ENCODE measurements at regions not wholly inside any gene's neighbourhood (a gene's known extent, or its start where the extent isn't known, plus 50 kb on each side); places are given as distances from the start of the nearest gene placed in this dataset.
"Not testable (repeated sequence)": the region's sequence is repeated elsewhere in the genome, so short reads cannot be mapped to it uniquely, and the experiment has no call there.

DNA sequence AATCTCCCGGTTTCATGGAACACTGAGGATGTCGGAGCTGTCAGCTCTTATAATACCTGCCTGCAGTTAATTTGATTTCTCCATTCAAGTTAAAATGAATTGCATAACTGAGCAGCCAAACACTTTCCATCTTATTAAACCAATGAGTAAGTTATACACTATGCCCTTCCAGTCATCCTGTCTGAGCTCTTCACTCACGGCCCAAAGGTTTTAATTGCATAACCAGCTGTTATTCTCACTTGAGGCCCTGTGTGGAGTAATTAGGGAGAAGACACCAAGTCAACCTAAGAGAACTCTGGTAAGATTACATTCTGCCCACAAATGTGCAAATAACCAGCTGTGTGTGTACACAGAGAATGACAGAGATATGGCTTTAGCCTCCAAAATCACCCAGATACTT is 303.5 kb downstream of the TBC1D4 start:
- H3K4me1 ChIP-seq (ENCODE audit: control insufficient read depth in 1 of 2, insufficient read depth in 2 of 2, low read depth in 1 of 2, low read length in 1 of 2) = no peaks in the 10 kb centered on the region; a peak in 1 of 4 replicates
- no peaks in the 10 kb centered on the region for H3K9me3 ChIP-seq
- WGBS (ENCODE audit: low lambda C conversion rate) = 72% methylated on average over 3 of the region's 3 CpGs
- no peak overlapping the region for H3K4me2 ChIP-seq
- no peak overlapping the region for H3K4me3 ChIP-seq (ENCODE audit: low read depth in 2 of 2, low read length in 1 of 2)
- no peaks in the 10 kb centered on the region for H3K36me3 ChIP-seq (replicated peaks in 1 of 2; ENCODE audit: control insufficient read depth in 1 of 2, insufficient read depth in 2 of 2, low read length in 1 of 2)
- no peak for DNase-seq
- H3F3A ChIP-seq (replicated peaks; ENCODE audit: insufficient read depth) = peaks cover 14% of the 10 kb centered on the region
- no peaks in the 10 kb centered on the region for H4K20me1 ChIP-seq (ENCODE audit: insufficient read depth)
- H3K9me2 ChIP-seq = no peaks in the 10 kb centered on the region
- CTCF ChIA-PET = interaction anchor here (1.5 to 1.6 kb wide), 2 partner anchors 8 to 23 kb away, joined by 3 read pairs; no protein-coding TSS in a partner anchor
- H3K79me2 ChIP-seq (ENCODE audit: insufficient read depth) = no peaks in the 10 kb centered on the region
- no peak overlapping the region for H3K9ac ChIP-seq
- POLR2A ChIA-PET = no interaction called here
- TF ChIP-seq MXI1 (IDR thresholded peaks at IDR 0.05; ENCODE audit: low read depth, low read length) (no peak), TAF1 (IDR thresholded peaks at IDR 0.05; ENCODE audit: borderline replicate concordance, low read depth, low read length) (no peak), NFIC (IDR thresholded peaks at IDR 0.05; ENCODE audit: borderline replicate concordance) (no peak), FOXM1 (IDR thresholded peaks at IDR 0.05; ENCODE audit: low read depth) (no peak), CHD2 (IDR thresholded peaks at IDR 0.05; ENCODE audit: low read length, partially characterized antibody) (no peak)
- TF ChIP-seq, protein P1, sequence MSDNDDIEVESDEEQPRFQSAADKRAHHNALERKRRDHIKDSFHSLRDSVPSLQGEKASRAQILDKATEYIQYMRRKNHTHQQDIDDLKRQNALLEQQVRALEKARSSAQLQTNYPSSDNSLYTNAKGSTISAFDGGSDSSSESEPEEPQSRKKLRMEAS (IDR thresholded peaks at IDR 0.05; ENCODE audit: low read depth) = no peak
- TF ChIP-seq, protein P2, sequence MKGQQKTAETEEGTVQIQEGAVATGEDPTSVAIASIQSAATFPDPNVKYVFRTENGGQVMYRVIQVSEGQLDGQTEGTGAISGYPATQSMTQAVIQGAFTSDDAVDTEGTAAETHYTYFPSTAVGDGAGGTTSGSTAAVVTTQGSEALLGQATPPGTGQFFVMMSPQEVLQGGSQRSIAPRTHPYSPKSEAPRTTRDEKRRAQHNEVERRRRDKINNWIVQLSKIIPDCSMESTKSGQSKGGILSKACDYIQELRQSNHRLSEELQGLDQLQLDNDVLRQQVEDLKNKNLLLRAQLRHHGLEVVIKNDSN (IDR thresholded peaks at IDR 0.05; ENCODE audit: borderline replicate concordance, low read depth) = no peak
- TF ChIP-seq, protein P3, sequence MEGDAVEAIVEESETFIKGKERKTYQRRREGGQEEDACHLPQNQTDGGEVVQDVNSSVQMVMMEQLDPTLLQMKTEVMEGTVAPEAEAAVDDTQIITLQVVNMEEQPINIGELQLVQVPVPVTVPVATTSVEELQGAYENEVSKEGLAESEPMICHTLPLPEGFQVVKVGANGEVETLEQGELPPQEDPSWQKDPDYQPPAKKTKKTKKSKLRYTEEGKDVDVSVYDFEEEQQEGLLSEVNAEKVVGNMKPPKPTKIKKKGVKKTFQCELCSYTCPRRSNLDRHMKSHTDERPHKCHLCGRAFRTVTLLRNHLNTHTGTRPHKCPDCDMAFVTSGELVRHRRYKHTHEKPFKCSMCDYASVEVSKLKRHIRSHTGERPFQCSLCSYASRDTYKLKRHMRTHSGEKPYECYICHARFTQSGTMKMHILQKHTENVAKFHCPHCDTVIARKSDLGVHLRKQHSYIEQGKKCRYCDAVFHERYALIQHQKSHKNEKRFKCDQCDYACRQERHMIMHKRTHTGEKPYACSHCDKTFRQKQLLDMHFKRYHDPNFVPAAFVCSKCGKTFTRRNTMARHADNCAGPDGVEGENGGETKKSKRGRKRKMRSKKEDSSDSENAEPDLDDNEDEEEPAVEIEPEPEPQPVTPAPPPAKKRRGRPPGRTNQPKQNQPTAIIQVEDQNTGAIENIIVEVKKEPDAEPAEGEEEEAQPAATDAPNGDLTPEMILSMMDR (IDR thresholded peaks at IDR 0.05) = no peak
- H2AFZ ChIP-seq (ENCODE audit: low read depth) = no peak overlapping the region
- H3K27ac ChIP-seq (ENCODE audit: low read depth in 2 of 2, low read length in 1 of 2) = no peak overlapping the region
- no peaks in the 10 kb centered on the region for H3K27me3 ChIP-seq (ENCODE audit: insufficient read depth)

DNA sequence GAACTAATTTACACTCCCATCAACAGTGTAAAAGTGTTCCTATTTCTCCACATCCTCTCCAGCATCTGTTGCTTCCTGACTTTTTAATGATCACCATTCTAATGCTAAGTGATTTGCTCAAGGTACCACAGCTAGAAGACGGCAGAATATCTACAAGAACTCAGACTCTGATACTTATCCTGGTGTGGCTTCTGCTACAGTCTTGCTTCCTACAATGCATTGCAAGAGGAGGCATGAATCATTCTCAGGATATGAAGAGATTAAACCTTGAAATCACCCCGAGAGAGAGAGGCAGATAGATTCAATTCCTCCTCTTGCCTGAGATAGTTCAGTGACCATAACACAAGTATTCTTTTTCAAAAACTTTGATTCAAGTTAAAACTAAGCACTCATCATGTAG is 306.4 kb downstream of the TBC1D4 start:
- no peaks in the 10 kb centered on the region for H4K20me1 ChIP-seq (ENCODE audit: insufficient read depth)
- H3K9ac ChIP-seq = no peak overlapping the region
- H3K27ac ChIP-seq (ENCODE audit: low read depth in 2 of 2, low read length in 1 of 2) = no peak overlapping the region
- no peaks in the 10 kb centered on the region; a peak in 1 of 4 replicates for H3K4me1 ChIP-seq (ENCODE audit: control insufficient read depth in 1 of 2, insufficient read depth in 2 of 2, low read depth in 1 of 2, low read length in 1 of 2)
- no peaks in the 10 kb centered on the region for H3F3A ChIP-seq (replicated peaks; ENCODE audit: insufficient read depth)
- H2AFZ ChIP-seq (ENCODE audit: low read depth) = no peak overlapping the region
- CTCF ChIA-PET = no interaction called here
- H3K79me2 ChIP-seq (ENCODE audit: insufficient read depth) = no peaks in the 10 kb centered on the region
- no peaks in the 10 kb centered on the region for H3K27me3 ChIP-seq (ENCODE audit: insufficient read depth)
- H3K4me2 ChIP-seq = no peak overlapping the region
- no peak overlapping the region for H3K4me3 ChIP-seq (ENCODE audit: low read depth in 2 of 2, low read length in 1 of 2)
- H3K9me2 ChIP-seq = no peaks in the 10 kb centered on the region
- WGBS (ENCODE audit: low lambda C conversion rate) = 58% methylated on average over 2 of the region's 2 CpGs
- H3K36me3 ChIP-seq (replicated peaks in 1 of 2; ENCODE audit: control insufficient read depth in 1 of 2, insufficient read depth in 2 of 2, low read length in 1 of 2) = no peaks in the 10 kb centered on the region
- H3K9me3 ChIP-seq = no peaks in the 10 kb centered on the region
- POLR2A ChIA-PET = no interaction called here
- TF ChIP-seq GATA2 (CRISPR knock-in tag; IDR thresholded peaks at IDR 0.05) (no peak), RCOR1 (IDR thresholded peaks at IDR 0.05; ENCODE audit: low read length) (no peak), FOXM1 (IDR thresholded peaks at IDR 0.05; ENCODE audit: low read depth) (no peak), POLR2AphosphoS5 (IDR thresholded peaks at IDR 0.05; ENCODE audit: low read depth, low read length) (no peak)
- TF ChIP-seq, protein P4, sequence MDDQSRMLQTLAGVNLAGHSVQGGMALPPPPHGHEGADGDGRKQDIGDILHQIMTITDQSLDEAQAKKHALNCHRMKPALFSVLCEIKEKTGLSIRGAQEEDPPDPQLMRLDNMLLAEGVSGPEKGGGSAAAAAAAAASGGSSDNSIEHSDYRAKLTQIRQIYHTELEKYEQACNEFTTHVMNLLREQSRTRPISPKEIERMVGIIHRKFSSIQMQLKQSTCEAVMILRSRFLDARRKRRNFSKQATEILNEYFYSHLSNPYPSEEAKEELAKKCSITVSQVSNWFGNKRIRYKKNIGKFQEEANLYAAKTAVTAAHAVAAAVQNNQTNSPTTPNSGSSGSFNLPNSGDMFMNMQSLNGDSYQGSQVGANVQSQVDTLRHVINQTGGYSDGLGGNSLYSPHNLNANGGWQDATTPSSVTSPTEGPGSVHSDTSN (IDR thresholded peaks at IDR 0.05) = no peak
- DNase-seq = no peak

DNA sequence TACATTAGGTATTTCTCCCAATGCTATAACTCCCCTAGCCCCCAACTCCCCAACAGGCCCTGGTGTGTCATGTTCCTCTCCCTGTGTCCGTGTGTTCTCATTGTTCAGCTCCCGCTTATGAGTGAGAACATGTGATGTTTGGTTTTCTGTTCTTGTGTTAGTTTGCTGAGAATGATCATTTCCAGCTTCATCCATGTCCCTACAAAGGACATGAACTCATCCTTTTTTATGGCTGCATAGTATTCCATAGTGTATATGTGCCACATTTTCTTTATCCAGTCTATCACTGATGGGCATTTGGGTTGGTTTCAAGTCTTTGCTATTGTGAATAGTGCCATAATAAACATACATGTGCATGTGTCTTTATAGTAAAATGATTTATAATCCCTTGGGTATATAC is 306.9 kb downstream of the TBC1D4 start:
- 87% methylated on average over 2 of the region's 2 CpGs for WGBS (ENCODE audit: low lambda C conversion rate)

More for the DNA sequence above, 306.9 kb downstream of the TBC1D4 start:
- H3K4me3 ChIP-seq (ENCODE audit: low read depth in 2 of 2, low read length in 1 of 2); CTCF ChIA-PET; H3K4me2 ChIP-seq; H3K9me2 ChIP-seq; H2AFZ ChIP-seq (ENCODE audit: low read depth); H3K27ac ChIP-seq (ENCODE audit: low read depth in 2 of 2, low read length in 1 of 2); DNase-seq; H3K4me1 ChIP-seq (ENCODE audit: control insufficient read depth in 1 of 2, insufficient read depth in 2 of 2, low read depth in 1 of 2, low read length in 1 of 2); H3K79me2 ChIP-seq (ENCODE audit: insufficient read depth); H3K9ac ChIP-seq; H4K20me1 ChIP-seq (ENCODE audit: insufficient read depth); POLR2A ChIA-PET; H3K36me3 ChIP-seq (replicated peaks in 1 of 2; ENCODE audit: control insufficient read depth in 1 of 2, insufficient read depth in 2 of 2, low read length in 1 of 2); H3F3A ChIP-seq (replicated peaks; ENCODE audit: insufficient read depth); H3K27me3 ChIP-seq (ENCODE audit: insufficient read depth); H3K9me3 ChIP-seq: not testable (repeated sequence)
